Caco-2 (cell line): ENCODE measurements at regions not wholly inside any gene's neighbourhood (a gene's known extent, or its start where the extent isn't known, plus 50 kb on each side); places are given as distances from the start of the nearest gene placed in this dataset.

ENCODE experiments used
- BruUV-seq: library from RNA; stranded (reverse); fragments of 400-500 nt; replicated peaks from 2 replicates; lab custom pipeline; 2021; lab: Mats Ljungman, UMichigan
- CTCF ChIA-PET: fragments of 300-600 bp; sonication (Branson Sonifier 250); formaldehyde crosslinking; loops from one replicate; lab custom pipeline; 2022; ENCODE audit warnings: antibody characterized with exemption; lab: Charles Lee
- POLR2A ChIA-PET: fragments of 300-600 bp; sonication (Branson Sonifier 250); formaldehyde crosslinking; loops from one replicate; lab custom pipeline; 2022; ENCODE audit warnings: antibody characterized with exemption; lab: Charles Lee
- DNase-seq, 2 experiments: peaks; one replicate each; pipeline versions ENCODE4 v3.0.0 to v3.0.0-alpha.2; 2020 to 2022
- H3K27me3 ChIP-seq: replicated peaks from 2 replicates; pipeline ENCODE4 v1.6.0; 2011; ENCODE audit warnings: low read length; ENCODE audit not compliant: control insufficient read depth, insufficient read depth
- H3K36me3 ChIP-seq: 2 replicates; pipeline ENCODE4 v1.5.1; 2011; ENCODE audit warnings: low read length; ENCODE audit not compliant: control insufficient read depth, insufficient read depth
- H3K4me1 ChIP-seq: fragments of 250-450 bp; sonication (Bioruptor Pico); 2 replicates; pipeline ENCODE4 v1.5.1; 2020; ENCODE audit warnings: mild to moderate bottlenecking
- H3K4me3 ChIP-seq: 2 replicates; pipeline ENCODE4 v1.5.1; 2011; ENCODE audit warnings: low read depth, mild to moderate bottlenecking, control low read depth, low read length
- H3K9me3 ChIP-seq: fragments of 250-450 bp; sonication (Bioruptor Pico); 2 replicates; pipeline ENCODE4 v1.5.1; 2020; ENCODE audit warnings: mild to moderate bottlenecking, moderate library complexity
- H3K27ac Mint-ChIP-seq: one replicate; pipeline ENCODE4 v1.8.0; 2022; ENCODE audit warnings: mixed read lengths; ENCODE audit not compliant: unreplicated experiment
- H3K27me3 Mint-ChIP-seq: one replicate; pipeline ENCODE4 v1.8.0; 2022; ENCODE audit warnings: mixed read lengths; ENCODE audit not compliant: insufficient read depth, unreplicated experiment
- H3K36me3 Mint-ChIP-seq: one replicate; pipeline ENCODE4 v1.8.0; 2022; ENCODE audit warnings: mild to moderate bottlenecking, mixed read lengths; ENCODE audit not compliant: insufficient read depth, unreplicated experiment
- H3K4me1 Mint-ChIP-seq: one replicate; pipeline ENCODE4 v1.8.0; 2022; ENCODE audit warnings: low read depth, mixed read lengths; ENCODE audit not compliant: unreplicated experiment
- H3K4me3 Mint-ChIP-seq: one replicate; pipeline ENCODE4 v1.8.0; 2022; ENCODE audit warnings: mild to moderate bottlenecking, moderate library complexity, mixed read lengths; ENCODE audit not compliant: unreplicated experiment
- H3K9me3 Mint-ChIP-seq: one replicate; pipeline ENCODE4 v1.8.0; 2022; ENCODE audit warnings: mixed read lengths; ENCODE audit not compliant: unreplicated experiment
- CTCF ChIP-seq, 2 experiments: fragments of 200-600 bp in 1 of 2; IDR thresholded peaks; 1 replicate in 1 of 2; 2 replicates in 1 of 2; pipeline versions ENCODE4 v1.5.1 to v1.8.0; 2011 to 2022; ENCODE audit warnings: antibody characterized with exemption in 1 of 2, control low read depth in 1 of 2, inconsistent platforms in 1 of 2, low read depth in 1 of 2, low read length in 1 of 2, mild to moderate bottlenecking in 1 of 2, moderate library complexity in 1 of 2; ENCODE audit not compliant: insufficient read depth in 1 of 2, severe bottlenecking in 1 of 2, unreplicated experiment in 1 of 2
- intact Hi-C: fragments of 100-400 bp; cut with micrococcal nuclease; formaldehyde crosslinking; loops from one replicate; pipeline ENCODE4 v1.10.0; 2022; ENCODE audit not compliant: unreplicated experiment

GRCh38 chr13:90389537-90389936 lies 958.0 kb upstream of the MIR17HG start:
- H3K4me3 ChIP-seq: no peak overlapping the region
- POLR2A ChIA-PET: interaction anchor here (0.6 kb wide), 1 partner anchor 428 kb away, joined by 3 read pairs; no protein-coding TSS in a partner anchor
- no peaks in the 10 kb centered on the region for H3K9me3 ChIP-seq
- CTCF ChIA-PET: no interaction called here
- Mint-ChIP-seq H3K4me1 (no peaks in the 10 kb centered on the region), H3K4me3 (no peak overlapping the region), H3K9me3 (peaks cover 21% of the 10 kb centered on the region), H3K27ac (no peak overlapping the region), H3K27me3 (no peaks in the 10 kb centered on the region), H3K36me3 (no peaks in the 10 kb centered on the region)
- intact Hi-C loops: no loop called here
- no TSS peak for BruUV-seq
- H3K27me3 ChIP-seq: no peaks in the 10 kb centered on the region
- H3K4me1 ChIP-seq: no peaks in the 10 kb centered on the region
- DNase-seq: no peak
- H3K36me3 ChIP-seq: no peaks in the 10 kb centered on the region
- no peak for TF ChIP-seq CTCF (IDR thresholded peaks at IDR 0.05; ENCODE audit: insufficient read depth in 1 of 2, low read depth in 1 of 2, low read length in 1 of 2, severe bottlenecking in 1 of 2, unreplicated experiment in 1 of 2)

- no peaks in the 10 kb centered on the region for H3K4me1 ChIP-seq
- no peaks in the 10 kb centered on the region for H3K27me3 ChIP-seq
- no peak for TF ChIP-seq CTCF (IDR thresholded peaks at IDR 0.05; ENCODE audit: insufficient read depth in 1 of 2, low read depth in 1 of 2, low read length in 1 of 2, severe bottlenecking in 1 of 2, unreplicated experiment in 1 of 2)
- no peaks in the 10 kb centered on the region for H3K36me3 ChIP-seq
- H3K4me1 Mint-ChIP-seq: no peaks in the 10 kb centered on the region
- H3K4me3 ChIP-seq: no peak overlapping the region
- no peaks in the 10 kb centered on the region for H3K36me3 Mint-ChIP-seq
- CTCF ChIA-PET: no interaction called here
- DNase-seq: no peak
- H3K4me3 Mint-ChIP-seq: no peak overlapping the region
- intact Hi-C loops: no loop called here
- no TSS peak for BruUV-seq
- H3K27me3 Mint-ChIP-seq: no peaks in the 10 kb centered on the region
- peaks cover 8% of the 10 kb centered on the region for H3K9me3 Mint-ChIP-seq
- POLR2A ChIA-PET: no interaction called here
- H3K27ac Mint-ChIP-seq: no peak overlapping the region
- H3K9me3 ChIP-seq: no peaks in the 10 kb centered on the region
These were observed 954.1 kb upstream of the MIR17HG start for GRCh38 chr13:90393408-90393807.

DNA sequence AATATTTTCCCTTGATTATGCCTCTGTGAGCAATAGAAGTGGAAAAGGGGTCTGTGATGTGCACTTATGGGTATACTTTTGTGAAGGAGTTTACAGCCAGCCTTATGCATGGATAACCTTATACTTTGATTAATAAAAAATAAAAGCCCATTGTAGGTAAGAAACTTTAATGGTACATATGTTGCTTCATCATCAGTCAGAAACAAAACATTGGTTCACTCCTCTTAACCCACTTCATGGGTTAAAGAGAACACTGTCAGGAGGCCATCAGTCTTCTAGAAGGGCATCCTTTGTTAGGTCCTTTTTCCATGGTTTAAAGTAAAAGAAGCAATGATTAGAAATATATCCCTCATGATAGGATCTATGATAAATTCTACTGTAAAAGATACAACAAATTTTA lies 952.1 kb upstream of the MIR17HG start:
- no peak overlapping the region for H3K27ac Mint-ChIP-seq
- no peaks in the 10 kb centered on the region for H3K36me3 Mint-ChIP-seq
- no peaks in the 10 kb centered on the region for H3K27me3 Mint-ChIP-seq
- POLR2A ChIA-PET: no interaction called here
- Histone ChIP-seq H3K36me3 (no peaks in the 10 kb centered on the region), H3K4me3 (no peak overlapping the region), H3K4me1 (no peaks in the 10 kb centered on the region), H3K27me3 (no peaks in the 10 kb centered on the region), H3K9me3 (no peaks in the 10 kb centered on the region)
- intact Hi-C loops: no loop called here
- no TSS peak for BruUV-seq
- no peaks in the 10 kb centered on the region for H3K4me1 Mint-ChIP-seq
- H3K4me3 Mint-ChIP-seq: no peak overlapping the region
- CTCF ChIA-PET: no interaction called here
- H3K9me3 Mint-ChIP-seq: peaks cover 5% of the 10 kb centered on the region
- no peak for DNase-seq
- TF ChIP-seq CTCF (IDR thresholded peaks at IDR 0.05; ENCODE audit: insufficient read depth in 1 of 2, low read depth in 1 of 2, low read length in 1 of 2, severe bottlenecking in 1 of 2, unreplicated experiment in 1 of 2): no peak
